MM.1S (cell line): ENCODE measurements at regions not wholly inside any gene's neighbourhood (a gene's known extent, or its start where the extent isn't known, plus 50 kb on each side); places are given as distances from the start of the nearest gene placed in this dataset.

Experiments used
- DNase-seq: peaks from one replicate; pipeline ENCODE4 v3.0.0-alpha.2; 2015
- H2AFZ ChIP-seq: fragments of 300-600 bp; sonication (generic); 2 replicates; pipeline ENCODE4 v1.6.0; 2016; ENCODE audit warnings: antibody characterized with exemption, low read length
- H3F3A ChIP-seq: fragments of 300-600 bp; sonication (generic); 2 replicates; pipeline ENCODE4 v1.6.1; 2016; ENCODE audit warnings: mild to moderate bottlenecking, antibody characterized with exemption, low read length, moderate library complexity, mixed read lengths; ENCODE audit not compliant: insufficient read depth
- H3K27ac ChIP-seq: fragments of 300-600 bp; sonication (generic); 2 replicates; pipeline ENCODE4 v1.5.1; 2016; ENCODE audit warnings: mild to moderate bottlenecking, low read length
- H3K27me3 ChIP-seq: fragments of 300-600 bp; sonication (generic); replicated peaks from 2 replicates; pipeline ENCODE4 v1.6.0; 2016; ENCODE audit warnings: low read length; ENCODE audit not compliant: insufficient read depth
- H3K36me3 ChIP-seq: fragments of 300-600 bp; sonication (generic); replicated peaks from 2 replicates; pipeline ENCODE4 v1.6.1; 2016; ENCODE audit warnings: mild to moderate bottlenecking, low read length, mixed read lengths; ENCODE audit not compliant: insufficient read depth
- H3K4me1 ChIP-seq: fragments of 300-600 bp; sonication (generic); 2 replicates; pipeline ENCODE4 v1.6.1; 2016; ENCODE audit warnings: low read length, mixed read lengths
- H3K4me2 ChIP-seq: fragments of 300-600 bp; sonication (generic); 2 replicates; pipeline ENCODE4 v1.6.0; 2016; ENCODE audit warnings: low read depth, low read length
- H3K4me3 ChIP-seq: fragments of 300-600 bp; sonication (generic); 2 replicates; pipeline ENCODE4 v1.5.1; 2016; ENCODE audit warnings: low read length, mixed read lengths
- H3K79me2 ChIP-seq: fragments of 300-600 bp; sonication (generic); 2 replicates; pipeline ENCODE4 v1.6.1; 2016; ENCODE audit warnings: mixed run types, low read length, mixed read lengths
- H3K9ac ChIP-seq: fragments of 300-600 bp; sonication (generic); 2 replicates; pipeline ENCODE4 v1.6.1; 2016; ENCODE audit warnings: low read length, mixed read lengths
- H3K9me2 ChIP-seq: fragments of 300-600 bp; sonication (generic); replicated peaks from 2 replicates; pipeline ENCODE4 v1.6.1; 2016; ENCODE audit warnings: mild to moderate bottlenecking, low read length, mixed read lengths; ENCODE audit not compliant: insufficient read depth
- H3K9me3 ChIP-seq: fragments of 300-600 bp; sonication (generic); replicated peaks from 2 replicates; pipeline ENCODE4 v1.6.1; 2016; ENCODE audit warnings: mild to moderate bottlenecking, low read length, mixed read lengths; ENCODE audit not compliant: insufficient read depth
- H4K20me1 ChIP-seq: fragments of 300-600 bp; sonication (generic); 2 replicates; pipeline ENCODE4 v1.6.1; 2016; ENCODE audit warnings: mild to moderate bottlenecking, low read length, moderate library complexity, mixed read lengths; ENCODE audit not compliant: insufficient read depth
- CTCF ChIP-seq: fragments of 300-600 bp; sonication (generic); IDR thresholded peaks from 2 replicates; pipeline ENCODE4 v1.5.1; 2016; ENCODE audit warnings: antibody characterized with exemption, low read length, mixed read lengths
- EZH2 ChIP-seq: fragments of 300-600 bp; sonication (generic); optimal IDR thresholded peaks from 2 replicates; pipeline ENCODE3; 2017; ENCODE audit warnings: low read depth, mild to moderate bottlenecking, antibody characterized with exemption, low read length, mixed read lengths
- EZH2phosphoT487 ChIP-seq: fragments of 300-600 bp; sonication (generic); IDR thresholded peaks from 2 replicates; pipeline ENCODE4 v1.6.1; 2018; ENCODE audit warnings: antibody characterized with exemption, low read length

GRCh38 chr18:6488956-6489355 is 74.2 kb upstream of the L3MBTL4 start:
- Histone ChIP-seq H3K27me3 (no peaks in the 10 kb centered on the region), H3K9ac (no peak overlapping the region), H3K9me2 (no peaks in the 10 kb centered on the region), H3K9me3 (no peaks in the 10 kb centered on the region), H4K20me1 (no peaks in the 10 kb centered on the region), H3K4me1 (no peaks in the 10 kb centered on the region), H2AFZ (no peak overlapping the region), H3K4me2 (no peak overlapping the region), H3K36me3 (no peaks in the 10 kb centered on the region), H3K27ac (no peak overlapping the region), H3K79me2 (no peaks in the 10 kb centered on the region), H3F3A (no peaks in the 10 kb centered on the region), H3K4me3 (no peak overlapping the region)
- TF ChIP-seq EZH2 (no peak), EZH2phosphoT487 (no peak)
- no peak for DNase-seq

- no peaks in the 10 kb centered on the region for H3F3A ChIP-seq
- no peak overlapping the region for H3K27ac ChIP-seq
- no peak overlapping the region for H3K4me3 ChIP-seq
- no peaks in the 10 kb centered on the region for H3K36me3 ChIP-seq
- no peaks in the 10 kb centered on the region for H3K4me1 ChIP-seq
- no peak for TF ChIP-seq CTCF
- no peak for TF ChIP-seq EZH2
- no peak for DNase-seq
- no peaks in the 10 kb centered on the region for H3K27me3 ChIP-seq
- H3K4me2 ChIP-seq = no peak overlapping the region
- no peak overlapping the region for H2AFZ ChIP-seq
- no peaks in the 10 kb centered on the region for H3K79me2 ChIP-seq
- H3K9me3 ChIP-seq = no peaks in the 10 kb centered on the region
- H4K20me1 ChIP-seq = no peaks in the 10 kb centered on the region
- no peaks in the 10 kb centered on the region for H3K9me2 ChIP-seq
- H3K9ac ChIP-seq = no peak overlapping the region
These were observed 75.3 kb upstream of the L3MBTL4 start for GRCh38 chr18:6489977-6490376.

GRCh38 chr18:6493194-6493593 is 78.5 kb upstream of the L3MBTL4 start:
- no peaks in the 10 kb centered on the region for H4K20me1 ChIP-seq
- no peaks in the 10 kb centered on the region for H3F3A ChIP-seq
- no peak overlapping the region for H3K27ac ChIP-seq
- no peaks in the 10 kb centered on the region for H3K79me2 ChIP-seq
- no peaks in the 10 kb centered on the region for H3K36me3 ChIP-seq
- H3K9me2 ChIP-seq = no peaks in the 10 kb centered on the region
- TF ChIP-seq EZH2 (no peak), CTCF (no peak), EZH2phosphoT487 (no peak)
- H3K27me3 ChIP-seq = no peaks in the 10 kb centered on the region
- DNase-seq = no peak
- no peak overlapping the region for H3K9ac ChIP-seq
- H3K4me2 ChIP-seq = no peak overlapping the region
- H3K4me3 ChIP-seq = no peak overlapping the region
- H3K9me3 ChIP-seq = no peaks in the 10 kb centered on the region
- no peaks in the 10 kb centered on the region for H3K4me1 ChIP-seq
- H2AFZ ChIP-seq = no peak overlapping the region

GRCh38 chr18:6495536-6495935 is 80.8 kb upstream of the L3MBTL4 start:
- H3K9me3 ChIP-seq = no peaks in the 10 kb centered on the region
- no peak overlapping the region for H3K27ac ChIP-seq
- no peaks in the 10 kb centered on the region for H3K9me2 ChIP-seq
- H3K27me3 ChIP-seq = no peaks in the 10 kb centered on the region
- no peak overlapping the region for H3K9ac ChIP-seq
- no peak for TF ChIP-seq CTCF
- no peak for DNase-seq
- H3K36me3 ChIP-seq = no peaks in the 10 kb centered on the region
- no peaks in the 10 kb centered on the region for H3F3A ChIP-seq
- H3K79me2 ChIP-seq = no peaks in the 10 kb centered on the region
- H3K4me2 ChIP-seq = no peak overlapping the region
- H3K4me1 ChIP-seq = no peaks in the 10 kb centered on the region
- no peaks in the 10 kb centered on the region for H4K20me1 ChIP-seq
- no peak overlapping the region for H2AFZ ChIP-seq
- no peak overlapping the region for H3K4me3 ChIP-seq
